ENCODE measurements at regions not wholly inside any gene's neighbourhood (a gene's known extent, or its start where the extent isn't known, plus 50 kb on each side); places are given as distances from the start of the nearest gene placed in this dataset.
A peak's percentile ranks its signal among the peaks of the same experiment; 100 is the strongest.

GRCh38 chr1:101290922-101291561, 54.2 kb downstream of the S1PR1 start:
- Histone ChIP-seq H3K9me3 (no peaks in the 10 kb centered on the region), H3K4me1 (no peaks in the 10 kb centered on the region), H3K4me3 (no peak overlapping the region), H3K27ac (no peak overlapping the region), H3K27me3 (no peaks in the 10 kb centered on the region), H3K36me3 (no peaks in the 10 kb centered on the region)
- DNase-seq (ENCODE audit: low spot score) = no peak
- TF ChIP-seq CTCF (IDR thresholded peaks at IDR 0.05) = no peak

GRCh38 chr1:101291562-101292380, 55.0 kb downstream of the S1PR1 start:
- no peak for TF ChIP-seq CTCF (IDR thresholded peaks at IDR 0.05)
- no peaks in the 10 kb centered on the region for H3K4me1 ChIP-seq
- no peak for DNase-seq (ENCODE audit: low spot score)
- H3K27ac ChIP-seq = no peak overlapping the region
- H3K36me3 ChIP-seq = no peaks in the 10 kb centered on the region
- H3K4me3 ChIP-seq = no peak overlapping the region
- H3K9me3 ChIP-seq = no peaks in the 10 kb centered on the region
- no peaks in the 10 kb centered on the region for H3K27me3 ChIP-seq

- no peak for TF ChIP-seq CTCF (IDR thresholded peaks at IDR 0.05)
Measured at GRCh38 chr1:101293461-101294051, 56.7 kb downstream of the S1PR1 start.

DNA sequence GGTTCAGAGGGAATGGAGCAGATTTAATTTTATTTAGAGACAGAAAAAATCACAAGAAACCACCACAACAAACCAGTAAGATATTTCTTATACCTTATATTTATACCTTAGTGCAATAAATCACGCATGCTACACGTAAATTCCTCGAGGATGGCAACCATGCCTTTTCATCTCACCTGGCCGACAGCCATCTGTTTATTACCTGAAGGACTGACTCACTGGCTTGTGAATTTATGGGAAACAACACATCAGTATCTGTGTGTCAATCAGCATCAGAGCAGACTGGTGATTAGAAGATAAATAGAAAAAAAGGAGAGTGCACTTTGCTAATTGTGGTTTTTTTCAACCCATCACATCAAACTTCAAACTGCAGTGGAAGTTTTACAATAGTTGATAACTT, 58.4 kb downstream of the S1PR1 start:
- Histone ChIP-seq H3K36me3 (no peaks in the 10 kb centered on the region), H3K9me3 (no peaks in the 10 kb centered on the region), H3K4me3 (no peak overlapping the region), H3K27me3 (no peaks in the 10 kb centered on the region), H3K4me1 (no peaks in the 10 kb centered on the region), H3K27ac (no peak overlapping the region)
- TF ChIP-seq CTCF (IDR thresholded peaks at IDR 0.05) = no peak
- peak; percentile 38 for DNase-seq (ENCODE audit: low spot score)

More at GRCh38 chr1:101293461-101294051, 56.7 kb downstream of the S1PR1 start:
- H3K36me3 ChIP-seq = no peaks in the 10 kb centered on the region
- H3K27ac ChIP-seq = no peak overlapping the region
- no peaks in the 10 kb centered on the region for H3K9me3 ChIP-seq
- no peaks in the 10 kb centered on the region for H3K27me3 ChIP-seq
- no peak for DNase-seq (ENCODE audit: low spot score)
- H3K4me1 ChIP-seq = no peaks in the 10 kb centered on the region
- no peak overlapping the region for H3K4me3 ChIP-seq

GRCh38 chr1:101298663-101299062, 61.8 kb downstream of the S1PR1 start:
- TF ChIP-seq CTCF (IDR thresholded peaks at IDR 0.05) = no peak
- no peaks in the 10 kb centered on the region for H3K9me3 ChIP-seq
- no peak overlapping the region for H3K4me3 ChIP-seq
- no peak overlapping the region for H3K27ac ChIP-seq
- no peaks in the 10 kb centered on the region for H3K36me3 ChIP-seq
- no peaks in the 10 kb centered on the region for H3K27me3 ChIP-seq
- no peak for DNase-seq (ENCODE audit: low spot score)
- peaks cover 0 to 5% of the 10 kb centered on the region in 2 donors for H3K4me1 ChIP-seq
